ENCODE measurements at regions not wholly inside any gene's neighbourhood (a gene's known extent, or its start where the extent isn't known, plus 50 kb on each side); places are given as distances from the start of the nearest gene placed in this dataset.
"Not testable (repeated sequence)": the region's sequence is repeated elsewhere in the genome, so short reads cannot be mapped to it uniquely, and the experiment has no call there.

DNA sequence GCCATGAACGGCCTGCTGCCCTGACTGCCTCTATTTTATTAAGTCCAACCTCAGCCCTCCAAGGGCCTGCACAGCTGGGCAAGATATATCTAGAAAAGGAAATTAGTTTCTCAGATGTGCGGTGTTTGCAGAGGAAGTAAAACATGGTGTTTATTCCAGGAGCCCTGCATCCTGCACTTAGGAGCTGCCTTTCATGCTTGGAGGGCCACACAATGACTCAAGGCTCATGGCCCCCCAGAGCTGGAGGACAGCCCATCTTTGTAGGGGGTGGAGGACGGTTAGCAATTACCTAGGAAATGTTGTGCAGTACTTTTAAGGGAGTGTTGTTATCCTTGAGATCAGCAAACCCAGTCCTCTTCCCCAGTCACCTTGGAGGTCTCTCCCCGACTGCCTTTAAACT is 80.5 kb downstream of the COPRS start:
- no peak overlapping the region for H3K4me3 ChIP-seq (ENCODE audit: low read depth in 1 of 2, low read length in 2 of 2)
- no peak overlapping the region for H3K27ac ChIP-seq (ENCODE audit: low read length)
- no peaks in the 10 kb centered on the region for H3K36me3 ChIP-seq (ENCODE audit: control insufficient read depth in 1 of 2, insufficient read depth in 2 of 2, low read length in 2 of 2)
- no peaks in the 10 kb centered on the region for H3K4me1 ChIP-seq (ENCODE audit: control insufficient read depth in 1 of 2, insufficient read depth in 2 of 2, low read length in 2 of 2)
- H3K9me3 ChIP-seq (ENCODE audit: control insufficient read depth in 1 of 2, low read length in 2 of 2), result no peaks in the 10 kb centered on the region
- no peaks in the 10 kb centered on the region for H3K27me3 ChIP-seq (ENCODE audit: low read depth, low read length)

- not testable (repeated sequence) for H3K4me3 ChIP-seq (ENCODE audit: low read depth in 1 of 2, low read length in 2 of 2); H3K36me3 ChIP-seq (ENCODE audit: control insufficient read depth in 1 of 2, insufficient read depth in 2 of 2, low read length in 2 of 2); H3K27me3 ChIP-seq (ENCODE audit: low read depth, low read length); H3K27ac ChIP-seq (ENCODE audit: low read length); H3K9me3 ChIP-seq (ENCODE audit: control insufficient read depth in 1 of 2, low read length in 2 of 2); H3K4me1 ChIP-seq (ENCODE audit: control insufficient read depth in 1 of 2, insufficient read depth in 2 of 2, low read length in 2 of 2)
Measured at GRCh38 chr17:31771328-31771727, 87.7 kb downstream of the COPRS start.

GRCh38 chr17:31770501-31770900 is 88.5 kb downstream of the COPRS start:
- not testable (repeated sequence) for H3K27me3 ChIP-seq (ENCODE audit: low read depth, low read length); H3K4me3 ChIP-seq (ENCODE audit: low read depth in 1 of 2, low read length in 2 of 2); H3K36me3 ChIP-seq (ENCODE audit: control insufficient read depth in 1 of 2, insufficient read depth in 2 of 2, low read length in 2 of 2); H3K4me1 ChIP-seq (ENCODE audit: control insufficient read depth in 1 of 2, insufficient read depth in 2 of 2, low read length in 2 of 2); H3K27ac ChIP-seq (ENCODE audit: low read length); H3K9me3 ChIP-seq (ENCODE audit: control insufficient read depth in 1 of 2, low read length in 2 of 2)

- not testable (repeated sequence) for H3K4me3 ChIP-seq (ENCODE audit: low read depth in 1 of 2, low read length in 2 of 2); H3K27me3 ChIP-seq (ENCODE audit: low read depth, low read length)
Measured at GRCh38 chr17:31761836-31762510, 97.1 kb downstream of the COPRS start.

GRCh38 chr17:31758646-31759045 is 100.4 kb downstream of the COPRS start:
- Histone ChIP-seq H3K27me3 (ENCODE audit: low read depth, low read length) (no peaks in the 10 kb centered on the region), H3K9me3 (ENCODE audit: control insufficient read depth in 1 of 2, low read length in 2 of 2) (no peaks in the 10 kb centered on the region), H3K4me1 (ENCODE audit: control insufficient read depth in 1 of 2, insufficient read depth in 2 of 2, low read length in 2 of 2) (no peaks in the 10 kb centered on the region), H3K27ac (ENCODE audit: low read length) (no peak overlapping the region), H3K4me3 (ENCODE audit: low read depth in 1 of 2, low read length in 2 of 2) (no peak overlapping the region), H3K36me3 (ENCODE audit: control insufficient read depth in 1 of 2, insufficient read depth in 2 of 2, low read length in 2 of 2) (no peaks in the 10 kb centered on the region)

More at GRCh38 chr17:31761836-31762510, 97.1 kb downstream of the COPRS start:
- H3K9me3 ChIP-seq (ENCODE audit: control insufficient read depth in 1 of 2, low read length in 2 of 2); H3K4me1 ChIP-seq (ENCODE audit: control insufficient read depth in 1 of 2, insufficient read depth in 2 of 2, low read length in 2 of 2); H3K27ac ChIP-seq (ENCODE audit: low read length); H3K36me3 ChIP-seq (ENCODE audit: control insufficient read depth in 1 of 2, insufficient read depth in 2 of 2, low read length in 2 of 2): not testable (repeated sequence)

DNA sequence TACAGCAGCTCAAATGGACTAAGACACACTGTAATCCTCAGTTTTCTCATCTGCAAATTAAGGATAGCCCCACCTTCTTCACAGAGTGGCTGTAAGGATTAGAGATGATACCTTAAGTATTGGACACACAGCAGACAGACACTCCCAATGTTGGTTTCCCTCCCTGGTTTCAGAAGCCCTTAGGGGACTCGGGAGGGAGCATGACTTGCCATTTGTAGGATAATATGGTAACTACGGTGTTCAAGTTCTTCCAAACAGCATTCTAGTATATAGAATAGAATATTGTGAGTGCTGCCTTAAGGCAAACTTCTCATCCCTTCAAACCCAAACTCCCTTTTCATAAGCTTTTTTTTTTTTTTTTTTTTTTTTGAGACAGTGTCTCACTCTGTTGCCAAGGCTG is 101.9 kb downstream of the COPRS start:
- Histone ChIP-seq H3K9me3 (ENCODE audit: control insufficient read depth in 1 of 2, low read length in 2 of 2) (no peaks in the 10 kb centered on the region), H3K36me3 (ENCODE audit: control insufficient read depth in 1 of 2, insufficient read depth in 2 of 2, low read length in 2 of 2) (no peaks in the 10 kb centered on the region), H3K27ac (ENCODE audit: low read length) (no peak overlapping the region), H3K27me3 (ENCODE audit: low read depth, low read length) (no peaks in the 10 kb centered on the region), H3K4me3 (ENCODE audit: low read depth in 1 of 2, low read length in 2 of 2) (no peak overlapping the region), H3K4me1 (ENCODE audit: control insufficient read depth in 1 of 2, insufficient read depth in 2 of 2, low read length in 2 of 2) (no peaks in the 10 kb centered on the region)

- Histone ChIP-seq H3K9me3 (ENCODE audit: control insufficient read depth in 1 of 2, low read length in 2 of 2) (no peaks in the 10 kb centered on the region), H3K36me3 (ENCODE audit: control insufficient read depth in 1 of 2, insufficient read depth in 2 of 2, low read length in 2 of 2) (no peaks in the 10 kb centered on the region), H3K27ac (ENCODE audit: low read length) (no peak overlapping the region), H3K4me3 (ENCODE audit: low read depth in 1 of 2, low read length in 2 of 2) (no peak overlapping the region), H3K4me1 (ENCODE audit: control insufficient read depth in 1 of 2, insufficient read depth in 2 of 2, low read length in 2 of 2) (no peaks in the 10 kb centered on the region), H3K27me3 (ENCODE audit: low read depth, low read length) (no peaks in the 10 kb centered on the region)
Measured at GRCh38 chr17:31754239-31754945, 104.7 kb downstream of the COPRS start.

DNA sequence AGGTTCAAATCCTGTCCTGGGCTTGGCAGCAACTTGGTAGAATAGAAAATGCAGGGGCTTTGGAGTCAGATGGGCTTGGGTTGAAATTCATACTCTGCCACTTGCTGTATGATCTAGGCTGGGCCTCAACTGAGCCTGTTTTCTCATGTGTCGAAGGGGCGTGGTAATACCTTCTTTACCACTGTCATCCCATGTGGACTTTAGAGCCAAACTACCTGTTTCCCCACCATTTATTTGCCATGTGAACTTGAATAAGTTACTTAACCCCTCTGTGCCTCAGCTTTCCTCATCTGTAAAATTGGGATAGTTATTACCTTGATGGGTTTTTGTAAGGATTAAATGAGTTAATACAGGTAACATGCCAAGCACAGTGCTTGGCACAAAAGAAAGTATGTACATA is 106.0 kb downstream of the COPRS start:
- Histone ChIP-seq H3K9me3 (ENCODE audit: control insufficient read depth in 1 of 2, low read length in 2 of 2) (no peaks in the 10 kb centered on the region), H3K27ac (ENCODE audit: low read length) (no peak overlapping the region), H3K4me1 (ENCODE audit: control insufficient read depth in 1 of 2, insufficient read depth in 2 of 2, low read length in 2 of 2) (no peaks in the 10 kb centered on the region), H3K27me3 (ENCODE audit: low read depth, low read length) (no peaks in the 10 kb centered on the region), H3K36me3 (ENCODE audit: control insufficient read depth in 1 of 2, insufficient read depth in 2 of 2, low read length in 2 of 2) (no peaks in the 10 kb centered on the region), H3K4me3 (ENCODE audit: low read depth in 1 of 2, low read length in 2 of 2) (no peak overlapping the region)

- Histone ChIP-seq H3K27ac (ENCODE audit: low read length) (no peak overlapping the region), H3K4me1 (ENCODE audit: control insufficient read depth in 1 of 2, insufficient read depth in 2 of 2, low read length in 2 of 2) (no peaks in the 10 kb centered on the region), H3K4me3 (ENCODE audit: low read depth in 1 of 2, low read length in 2 of 2) (no peak overlapping the region)
Measured at GRCh38 chr17:31752584-31752983, 106.5 kb downstream of the COPRS start.

GRCh38 chr17:31750578-31750977 is 108.5 kb downstream of the COPRS start:
- Histone ChIP-seq H3K4me1 (ENCODE audit: control insufficient read depth in 1 of 2, insufficient read depth in 2 of 2, low read length in 2 of 2) (peaks cover 0 to 11% of the 10 kb centered on the region in 2 donors), H3K27ac (ENCODE audit: low read length) (no peak overlapping the region), H3K27me3 (ENCODE audit: low read depth, low read length) (no peaks in the 10 kb centered on the region), H3K36me3 (ENCODE audit: control insufficient read depth in 1 of 2, insufficient read depth in 2 of 2, low read length in 2 of 2) (no peaks in the 10 kb centered on the region), H3K4me3 (ENCODE audit: low read depth in 1 of 2, low read length in 2 of 2) (no peak overlapping the region), H3K9me3 (ENCODE audit: control insufficient read depth in 1 of 2, low read length in 2 of 2) (no peaks in the 10 kb centered on the region)

More at GRCh38 chr17:31752584-31752983, 106.5 kb downstream of the COPRS start:
- no peaks in the 10 kb centered on the region for H3K9me3 ChIP-seq (ENCODE audit: control insufficient read depth in 1 of 2, low read length in 2 of 2)
- H3K36me3 ChIP-seq (ENCODE audit: control insufficient read depth in 1 of 2, insufficient read depth in 2 of 2, low read length in 2 of 2), result no peaks in the 10 kb centered on the region
- no peaks in the 10 kb centered on the region for H3K27me3 ChIP-seq (ENCODE audit: low read depth, low read length)

DNA sequence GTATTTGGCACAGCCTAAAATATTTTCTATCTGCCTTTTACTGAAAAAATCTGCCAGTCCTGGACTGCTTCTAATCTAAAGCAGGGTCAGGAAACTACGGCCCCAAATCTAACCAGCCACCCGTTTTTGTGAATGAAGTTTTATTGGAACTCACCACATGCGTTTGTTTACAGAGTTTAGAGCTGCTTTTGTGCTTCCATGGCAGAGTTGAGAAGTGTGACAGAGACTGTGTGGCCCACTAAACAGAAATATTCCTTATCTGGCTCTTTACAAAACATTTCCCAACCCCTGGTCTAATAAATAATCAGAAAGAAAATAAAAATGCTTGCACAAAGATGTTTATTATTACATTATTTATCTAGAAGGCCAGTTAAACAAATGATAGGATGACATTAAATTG is 110.2 kb downstream of the COPRS start:
- Histone ChIP-seq H3K4me3 (ENCODE audit: low read depth in 1 of 2, low read length in 2 of 2) (no peak overlapping the region), H3K4me1 (ENCODE audit: control insufficient read depth in 1 of 2, insufficient read depth in 2 of 2, low read length in 2 of 2) (peaks cover 8 to 22% of the 10 kb centered on the region in 2 donors), H3K27me3 (ENCODE audit: low read depth, low read length) (no peaks in the 10 kb centered on the region), H3K36me3 (ENCODE audit: control insufficient read depth in 1 of 2, insufficient read depth in 2 of 2, low read length in 2 of 2) (no peaks in the 10 kb centered on the region), H3K9me3 (ENCODE audit: control insufficient read depth in 1 of 2, low read length in 2 of 2) (no peaks in the 10 kb centered on the region), H3K27ac (ENCODE audit: low read length) (no peak overlapping the region)

Data from muscle layer of duodenum (tissue), 2 donors.